Prostate gland (tissue), 2 donors: ENCODE measurements at regions not wholly inside any gene's neighbourhood (a gene's known extent, or its start where the extent isn't known, plus 50 kb on each side); places are given as distances from the start of the nearest gene placed in this dataset.

Experiments used
- DNase-seq: peaks from one replicate; pipeline ENCODE4 v3.0.0-alpha.2; 2019; ENCODE audit warnings: low spot score
- H3K27ac ChIP-seq, 2 donors: fragments of 200-600 bp; sonication (generic); 2 replicates each; pipeline ENCODE4 v1.5.1; 2017 to 2019
- H3K27me3 ChIP-seq: fragments of 200-600 bp; sonication (generic); replicated peaks from 2 replicates; pipeline ENCODE4 v1.5.1; 2019; ENCODE audit not compliant: insufficient read depth
- H3K36me3 ChIP-seq, 2 donors: fragments of 200-600 bp; sonication (generic); 1 replicate in 1 of 2; 2 replicates in 1 of 2; pipeline versions ENCODE4 v1.5.1 to v1.8.1; 2017 to 2019
- H3K4me1 ChIP-seq: fragments of 200-600 bp; sonication (generic); replicated peaks from 2 replicates; pipeline ENCODE4 v1.5.1; 2019
- H3K4me3 ChIP-seq, 2 donors: fragments of 200-600 bp; sonication (generic); 2 replicates each; pipeline ENCODE4 v1.5.1; 2017 to 2019
- H3K9me3 ChIP-seq: fragments of 200-600 bp; sonication (generic); 2 replicates; pipeline ENCODE4 v1.5.1; 2017
- CTCF ChIP-seq, 4 experiments: fragments of 200-600 bp in 2 of 4; fragments of 450-650 bp in 2 of 4; sonication (generic) in 2 of 4; IDR thresholded peaks; 1 replicate in 3 of 4; 2 replicates in 1 of 4; pipeline ENCODE4 v1.5.1; 2016 to 2019; ENCODE audit warnings: antibody characterized with exemption in 4 of 4, mild to moderate bottlenecking in 2 of 4, moderate library complexity in 2 of 4
- POLR2A ChIP-seq: fragments of 450-650 bp; IDR thresholded peaks from one replicate; pipeline ENCODE4 v1.6.1; 2016; ENCODE audit warnings: antibody characterized with exemption, mild to moderate bottlenecking
- POLR2AphosphoS5 ChIP-seq: sonication (generic); formaldehyde crosslinking; IDR thresholded peaks from one replicate; pipeline ENCODE4 v1.6.1; 2017; ENCODE audit warnings: antibody characterized with exemption
- WGBS: methylation state at CpG from one replicate; pipeline ENCODE4 v1.1.5; 2018; 5-methylcytosine and 5-hydroxymethylcytosine counted together
- intact Hi-C: fragments of 100-400 bp; cut with DNase I; formaldehyde crosslinking; loops from one replicate; pipeline ENCODE4 v1.14.2; 2022

- 90% methylated on average over 3 of the region's 3 CpGs for WGBS
- no peak for TF ChIP-seq CTCF (IDR thresholded peaks at IDR 0.05)
- TF ChIP-seq POLR2A: no peak
- TF ChIP-seq POLR2AphosphoS5: no peak
- no peaks in the 10 kb centered on the region for H3K27me3 ChIP-seq
- H3K4me3 ChIP-seq: no peak overlapping the region
- H3K36me3 ChIP-seq: no peaks in the 10 kb centered on the region
- no peaks in the 10 kb centered on the region for H3K9me3 ChIP-seq
- H3K4me1 ChIP-seq: peaks cover 13% of the 10 kb centered on the region
- intact Hi-C loops: loop anchor here (10.0 kb wide), 1 partner anchor 356 kb away; no protein-coding TSS in a partner anchor
- peak overlapping the region; percentile 29 to 59 for H3K27ac ChIP-seq
- no peak for DNase-seq
Measured at GRCh38 chr3:177469216-177469615, 271.9 kb upstream of the TBL1XR1 start.

- Histone ChIP-seq H3K36me3 (no peaks in the 10 kb centered on the region), H3K4me1 (peaks cover 6% of the 10 kb centered on the region), H3K9me3 (no peaks in the 10 kb centered on the region), H3K27me3 (no peaks in the 10 kb centered on the region), H3K4me3 (no peak overlapping the region), H3K27ac (peak overlapping the region; percentile 44 to 59)
- DNase-seq: no peak
- WGBS: 91% methylated on average over 8 of the region's 8 CpGs
- intact Hi-C loops: no loop called here
- TF ChIP-seq POLR2AphosphoS5 (no peak), CTCF (IDR thresholded peaks at IDR 0.05) (no peak), POLR2A (no peak)
Measured at GRCh38 chr3:177470197-177470941, 273.1 kb upstream of the TBL1XR1 start.

GRCh38 chr3:177471733-177472480 is 274.6 kb upstream of the TBL1XR1 start:
- H3K27ac ChIP-seq: peak overlapping the region; percentile 44 to 65

GRCh38 chr3:177473184-177473583 is 275.9 kb upstream of the TBL1XR1 start:
- no peak for TF ChIP-seq CTCF (IDR thresholded peaks at IDR 0.05)
- no peak for TF ChIP-seq POLR2A
- TF ChIP-seq POLR2AphosphoS5: no peak
- no peak overlapping the region for H3K27ac ChIP-seq
- no peaks in the 10 kb centered on the region for H3K9me3 ChIP-seq
- no peaks in the 10 kb centered on the region for H3K36me3 ChIP-seq
- DNase-seq: no peak
- 74% methylated on average over 6 of the region's 6 CpGs for WGBS
- H3K4me1 ChIP-seq: peaks cover 12% of the 10 kb centered on the region
- H3K27me3 ChIP-seq: no peaks in the 10 kb centered on the region
- intact Hi-C loops: no loop called here
- H3K4me3 ChIP-seq: no peak overlapping the region

More at GRCh38 chr3:177471733-177472480, 274.6 kb upstream of the TBL1XR1 start:
- Histone ChIP-seq H3K36me3 (no peaks in the 10 kb centered on the region), H3K4me3 (no peak overlapping the region), H3K9me3 (no peaks in the 10 kb centered on the region), H3K4me1 (no peaks in the 10 kb centered on the region), H3K27me3 (no peaks in the 10 kb centered on the region)
- TF ChIP-seq CTCF (IDR thresholded peaks at IDR 0.05) (no peak), POLR2A (no peak), POLR2AphosphoS5 (no peak)
- DNase-seq: no peak
- intact Hi-C loops: no loop called here
- WGBS: 28% methylated on average over 4 of the region's 4 CpGs

GRCh38 chr3:177473903-177474302 is 276.6 kb upstream of the TBL1XR1 start:
- H3K27me3 ChIP-seq: no peaks in the 10 kb centered on the region
- H3K27ac ChIP-seq: no peak overlapping the region
- H3K36me3 ChIP-seq: no peaks in the 10 kb centered on the region
- DNase-seq: no peak
- WGBS: 95% methylated on average over 2 of the region's 2 CpGs
- no peaks in the 10 kb centered on the region for H3K9me3 ChIP-seq
- intact Hi-C loops: no loop called here
- H3K4me1 ChIP-seq: peaks cover 16% of the 10 kb centered on the region
- no peak for TF ChIP-seq CTCF (IDR thresholded peaks at IDR 0.05)
- TF ChIP-seq POLR2AphosphoS5: no peak
- TF ChIP-seq POLR2A: no peak
- H3K4me3 ChIP-seq: no peak overlapping the region
